Subcutaneous abdominal adipose tissue (tissue), 5 donors: ENCODE measurements at regions not wholly inside any gene's neighbourhood (a gene's known extent, or its start where the extent isn't known, plus 50 kb on each side); places are given as distances from the start of the nearest gene placed in this dataset.

Source experiments
- H3K27ac ChIP-seq: one replicate; pipeline ENCODE4 v1.7.0; 2013; ENCODE audit warnings: low read depth, mild to moderate bottlenecking, inconsistent platforms, low read length, moderate library complexity
- H3K27me3 ChIP-seq, 5 donors: one replicate each; pipeline ENCODE4 v1.7.0; 2013; ENCODE audit warnings: low read length in 5 of 5, inconsistent platforms in 1 of 5; ENCODE audit not compliant: control insufficient read depth in 5 of 5, insufficient read depth in 4 of 5
- H3K36me3 ChIP-seq, 5 donors: one replicate each; pipeline ENCODE4 v1.7.0; 2013; ENCODE audit warnings: low read length in 5 of 5; ENCODE audit not compliant: control insufficient read depth in 5 of 5, insufficient read depth in 5 of 5
- H3K4me1 ChIP-seq, 5 donors: one replicate each; pipeline ENCODE4 v1.7.0; 2013; ENCODE audit warnings: low read length in 5 of 5, mild to moderate bottlenecking in 3 of 5, moderate library complexity in 1 of 5; ENCODE audit not compliant: control insufficient read depth in 5 of 5, insufficient read depth in 5 of 5
- H3K4me3 ChIP-seq, 5 donors: one replicate each; pipeline ENCODE4 v1.7.0; 2013; ENCODE audit warnings: low read length in 5 of 5, low read depth in 1 of 5
- H3K9ac ChIP-seq, 5 donors: one replicate each; pipeline ENCODE4 v1.7.0; 2013; ENCODE audit warnings: low read length in 5 of 5, mild to moderate bottlenecking in 4 of 5, moderate library complexity in 3 of 5
- H3K9me3 ChIP-seq, 5 donors: one replicate each; pipeline ENCODE4 v1.7.0; 2013; ENCODE audit warnings: low read length in 5 of 5; ENCODE audit not compliant: control insufficient read depth in 5 of 5
- donor health status: healthy.
- donor health status: healthy.
- donor health status: healthy.
- donor health status: healthy.
- donor health status: healthy.

- H3K27ac ChIP-seq = no peak overlapping the region
- no peaks in the 10 kb centered on the region for H3K4me1 ChIP-seq
- no peak overlapping the region for H3K4me3 ChIP-seq
- no peaks in the 10 kb centered on the region for H3K36me3 ChIP-seq
- no peaks in the 10 kb centered on the region for H3K27me3 ChIP-seq
- no peaks in the 10 kb centered on the region for H3K9me3 ChIP-seq
- H3K9ac ChIP-seq = no peak overlapping the region
Observed at GRCh38 chr2:7819850-7820249, 862.0 kb upstream of the ID2 start.

GRCh38 chr2:7824211-7824610 is 857.6 kb upstream of the ID2 start:
- Histone ChIP-seq H3K27ac (no peak overlapping the region), H3K9me3 (no peaks in the 10 kb centered on the region), H3K9ac (no peak overlapping the region), H3K4me1 (no peaks in the 10 kb centered on the region), H3K27me3 (no peaks in the 10 kb centered on the region), H3K4me3 (no peak overlapping the region), H3K36me3 (no peaks in the 10 kb centered on the region)

- Histone ChIP-seq H3K27ac (no peak overlapping the region), H3K9ac (no peak overlapping the region), H3K9me3 (no peaks in the 10 kb centered on the region), H3K4me1 (no peaks in the 10 kb centered on the region), H3K36me3 (no peaks in the 10 kb centered on the region), H3K4me3 (no peak overlapping the region), H3K27me3 (no peaks in the 10 kb centered on the region)
Observed at GRCh38 chr2:7825591-7826312, 856.1 kb upstream of the ID2 start.

GRCh38 chr2:7826656-7827055 is 855.2 kb upstream of the ID2 start:
- no peak overlapping the region for H3K9ac ChIP-seq
- H3K4me1 ChIP-seq = no peaks in the 10 kb centered on the region
- no peaks in the 10 kb centered on the region for H3K36me3 ChIP-seq
- no peaks in the 10 kb centered on the region for H3K27me3 ChIP-seq
- no peak overlapping the region for H3K4me3 ChIP-seq
- no peaks in the 10 kb centered on the region for H3K9me3 ChIP-seq
- no peak overlapping the region for H3K27ac ChIP-seq

GRCh38 chr2:7829241-7829640 is 852.6 kb upstream of the ID2 start:
- no peaks in the 10 kb centered on the region for H3K36me3 ChIP-seq
- no peak overlapping the region for H3K9ac ChIP-seq
- H3K27me3 ChIP-seq = no peaks in the 10 kb centered on the region
- no peaks in the 10 kb centered on the region for H3K9me3 ChIP-seq
- H3K4me1 ChIP-seq = no peaks in the 10 kb centered on the region
- H3K27ac ChIP-seq = no peak overlapping the region
- H3K4me3 ChIP-seq = no peak overlapping the region

GRCh38 chr2:7830616-7831015 is 851.2 kb upstream of the ID2 start:
- no peak overlapping the region for H3K4me3 ChIP-seq
- no peak overlapping the region for H3K27ac ChIP-seq
- H3K4me1 ChIP-seq = no peaks in the 10 kb centered on the region
- H3K36me3 ChIP-seq = no peaks in the 10 kb centered on the region
- H3K9ac ChIP-seq = no peak overlapping the region
- no peaks in the 10 kb centered on the region for H3K9me3 ChIP-seq
- H3K27me3 ChIP-seq = no peaks in the 10 kb centered on the region

GRCh38 chr2:7835151-7835550 is 846.7 kb upstream of the ID2 start:
- Histone ChIP-seq H3K27me3 (no peaks in the 10 kb centered on the region), H3K4me1 (no peaks in the 10 kb centered on the region), H3K9ac (no peak overlapping the region), H3K9me3 (no peaks in the 10 kb centered on the region), H3K4me3 (no peak overlapping the region), H3K27ac (no peak overlapping the region), H3K36me3 (no peaks in the 10 kb centered on the region)

- no peak overlapping the region for H3K9ac ChIP-seq
- no peaks in the 10 kb centered on the region for H3K36me3 ChIP-seq
- H3K4me1 ChIP-seq = no peaks in the 10 kb centered on the region
- no peaks in the 10 kb centered on the region for H3K9me3 ChIP-seq
- H3K4me3 ChIP-seq = no peak overlapping the region
- H3K27ac ChIP-seq = no peak overlapping the region
- no peaks in the 10 kb centered on the region for H3K27me3 ChIP-seq
Observed at GRCh38 chr2:7835693-7836680, 845.9 kb upstream of the ID2 start.

- Histone ChIP-seq H3K4me1 (no peaks in the 10 kb centered on the region), H3K4me3 (no peak overlapping the region)
Observed at GRCh38 chr2:7837237-7837760, 844.6 kb upstream of the ID2 start.

GRCh38 chr2:7838669-7839068 is 843.2 kb upstream of the ID2 start:
- Histone ChIP-seq H3K27ac (no peak overlapping the region), H3K4me3 (no peak overlapping the region), H3K27me3 (peaks cover 0 to 4% (median 0%) of the 10 kb centered on the region in 5 donors), H3K4me1 (no peaks in the 10 kb centered on the region), H3K9ac (no peak overlapping the region), H3K9me3 (no peaks in the 10 kb centered on the region), H3K36me3 (no peaks in the 10 kb centered on the region)

More at GRCh38 chr2:7837237-7837760, 844.6 kb upstream of the ID2 start:
- no peaks in the 10 kb centered on the region for H3K36me3 ChIP-seq
- H3K27me3 ChIP-seq = no peaks in the 10 kb centered on the region
- no peaks in the 10 kb centered on the region for H3K9me3 ChIP-seq
- no peak overlapping the region for H3K9ac ChIP-seq
- H3K27ac ChIP-seq = no peak overlapping the region
